SK-N-SH (cell line): ENCODE measurements at regions not wholly inside any gene's neighbourhood (a gene's known extent, or its start where the extent isn't known, plus 50 kb on each side); places are given as distances from the start of the nearest gene placed in this dataset.

Experiments
- CTCF ChIA-PET: fragments of 300-600, 350-600 bp; formaldehyde crosslinking; extraction: SDS; loops from one replicate; lab custom pipeline; 2021; lab: Yijun Ruan, JAX
- POLR2A ChIA-PET: fragments of 350-600 bp; sonication (Branson Sonifier 250); formaldehyde crosslinking; extraction: SDS; loops from one replicate; lab custom pipeline; 2020; ENCODE audit warnings: antibody characterized with exemption, inconsistent platforms; lab: Yijun Ruan, JAX
- DNase-seq: peaks from one replicate; pipeline ENCODE4 v3.0.0; 2012
- H2AFZ ChIP-seq: fragments of 200-600 bp; sonication (generic); 2 replicates; pipeline ENCODE4 v1.8.1; 2016; ENCODE audit warnings: antibody characterized with exemption, mild to moderate bottlenecking, low read depth
- H3F3A ChIP-seq: fragments of 200-600 bp; sonication (generic); replicated peaks from 2 replicates; pipeline ENCODE3; 2016; ENCODE audit warnings: antibody characterized with exemption, mild to moderate bottlenecking; ENCODE audit not compliant: insufficient read depth
- H3K27ac ChIP-seq, 2 experiments: fragments of 200-500 bp in 1 of 2; fragments of 200-600 bp in 1 of 2; sonication (Bioruptor generic) in 1 of 2; sonication (generic), shearing (Covaris generic) in 1 of 2; 2 replicates each; pipeline versions ENCODE4 v1.5.1 to v1.6.1; 2014 to 2016; ENCODE audit warnings: low read depth in 2 of 2, inconsistent platforms in 1 of 2, low read length in 1 of 2, mild to moderate bottlenecking in 1 of 2, mixed read lengths in 1 of 2
- H3K27me3 ChIP-seq: fragments of 200-600 bp; sonication (generic), shearing (Covaris generic); 2 replicates; pipeline ENCODE4 v1.6.1; 2016; ENCODE audit warnings: mixed run types; ENCODE audit not compliant: insufficient read depth
- H3K36me3 ChIP-seq, 2 experiments: fragments of 200-500 bp in 1 of 2; fragments of 200-600 bp in 1 of 2; sonication (Bioruptor generic) in 1 of 2; sonication (generic) in 1 of 2; replicated peaks in 1 of 2; 2 replicates each; pipeline versions ENCODE3 to v1.5.1; 2014 to 2016; ENCODE audit warnings: low read length in 1 of 2, mild to moderate bottlenecking in 1 of 2; ENCODE audit not compliant: insufficient read depth in 2 of 2, control insufficient read depth in 1 of 2
- H3K4me1 ChIP-seq, 2 experiments: fragments of 200-500 bp in 1 of 2; fragments of 200-600 bp in 1 of 2; sonication (Bioruptor generic) in 1 of 2; sonication (generic), shearing (Covaris generic) in 1 of 2; 2 replicates each; pipeline versions ENCODE4 v1.5.1 to v1.6.1; 2014 to 2016; ENCODE audit warnings: low read depth in 1 of 2, low read length in 1 of 2, mixed run types in 1 of 2; ENCODE audit not compliant: insufficient read depth in 2 of 2, control insufficient read depth in 1 of 2
- H3K4me2 ChIP-seq: fragments of 200-600 bp; sonication (generic), shearing (Covaris generic); 2 replicates; pipeline ENCODE4 v1.6.1; 2017; ENCODE audit warnings: mixed run types
- H3K4me3 ChIP-seq, 2 experiments: fragments of 200-500 bp in 1 of 2; fragments of 200-600 bp in 1 of 2; sonication (Bioruptor generic) in 1 of 2; sonication (generic), shearing (Covaris generic) in 1 of 2; 2 replicates each; pipeline versions ENCODE4 v1.5.1 to v1.8.1; 2014 to 2016; ENCODE audit warnings: low read depth in 2 of 2, inconsistent platforms in 1 of 2, low read length in 1 of 2, mild to moderate bottlenecking in 1 of 2, mixed read lengths in 1 of 2, moderate library complexity in 1 of 2
- H3K79me2 ChIP-seq: fragments of 200-600 bp; sonication (generic); 2 replicates; pipeline ENCODE4 v1.8.1; 2017; ENCODE audit warnings: mild to moderate bottlenecking; ENCODE audit not compliant: insufficient read depth
- H3K9ac ChIP-seq: fragments of 200-600 bp; sonication (generic); 2 replicates; pipeline ENCODE4 v1.6.1; 2017; ENCODE audit warnings: mixed run types
- H3K9me2 ChIP-seq: fragments of 200-600 bp; sonication (generic); 2 replicates; pipeline ENCODE4 v1.6.1; 2017; ENCODE audit warnings: mixed run types
- H3K9me3 ChIP-seq: fragments of 200-600 bp; sonication (generic); 2 replicates; pipeline ENCODE4 v1.6.1; 2017; ENCODE audit warnings: mixed run types, mild to moderate bottlenecking, moderate library complexity
- H4K20me1 ChIP-seq: fragments of 200-600 bp; sonication (generic); 2 replicates; pipeline ENCODE4 v1.6.1; 2017; ENCODE audit warnings: mild to moderate bottlenecking, mixed run types; ENCODE audit not compliant: insufficient read depth
- CHD2 ChIP-seq: fragments of 150-350 bp; IDR thresholded peaks from 2 replicates; pipeline ENCODE4 v1.6.1; 2018; ENCODE audit warnings: low read length; ENCODE audit not compliant: partially characterized antibody
- EP300 ChIP-seq, 2 experiments: IDR thresholded peaks; 2 replicates each; pipeline versions ENCODE4 v1.4.0 to v1.6.1; 2012; ENCODE audit warnings: borderline replicate concordance in 1 of 2, low read depth in 1 of 2, low read length in 1 of 2
- EZH2phosphoT487 ChIP-seq: fragments of 200-600 bp; sonication (generic); IDR thresholded peaks from 2 replicates; pipeline ENCODE4 v1.6.1; 2017; ENCODE audit warnings: low read depth, mixed run types, mild to moderate bottlenecking, antibody characterized with exemption, moderate library complexity, borderline replicate concordance
- FOSL2 ChIP-seq: IDR thresholded peaks from 2 replicates; pipeline ENCODE4 v1.4.0; 2012; ENCODE audit warnings: low read depth, mild to moderate bottlenecking, moderate library complexity, borderline replicate concordance
- FOXM1 ChIP-seq: IDR thresholded peaks from 2 replicates; pipeline ENCODE4 v1.4.0; 2012; ENCODE audit warnings: low read depth, mild to moderate bottlenecking
- GATA2 ChIP-seq: sonication (generic); formaldehyde crosslinking; IDR thresholded peaks from 2 replicates; pipeline ENCODE4 v1.5.0; 2020; ENCODE audit warnings: mild to moderate bottlenecking, missing genetic modification reagents
- JUND ChIP-seq: IDR thresholded peaks from 2 replicates; pipeline ENCODE4 v1.4.0; 2012
- MXI1 ChIP-seq: IDR thresholded peaks from 2 replicates; pipeline ENCODE4 v1.6.1; 2012; ENCODE audit warnings: mild to moderate bottlenecking, low read depth, low read length, improper control_type of control experiment
- NFIC ChIP-seq: IDR thresholded peaks from 2 replicates; pipeline ENCODE4 v1.4.0; 2012; ENCODE audit warnings: borderline replicate concordance
- NRF1 ChIP-seq: IDR thresholded peaks from 2 replicates; pipeline ENCODE4 v1.6.1; 2012; ENCODE audit warnings: low read depth, mild to moderate bottlenecking, low read length
- RAD21 ChIP-seq: IDR thresholded peaks from 2 replicates; pipeline ENCODE4 v1.6.1; 2012; ENCODE audit warnings: mild to moderate bottlenecking, low read length
- RCOR1 ChIP-seq: fragments of 150-350 bp; IDR thresholded peaks from 2 replicates; pipeline ENCODE4 v1.6.1; 2017; ENCODE audit warnings: antibody characterized with exemption, low read length
- RFX5 ChIP-seq: IDR thresholded peaks from 2 replicates; pipeline ENCODE4 v1.6.1; 2012; ENCODE audit warnings: mild to moderate bottlenecking, improper control_type of control experiment, low read length
- SIN3A ChIP-seq: IDR thresholded peaks from 2 replicates; pipeline ENCODE4 v1.6.1; 2012; ENCODE audit warnings: low read depth, mild to moderate bottlenecking, low read length, moderate library complexity, borderline replicate concordance
- TAF1 ChIP-seq: IDR thresholded peaks from 2 replicates; pipeline ENCODE4 v1.6.1; 2012; ENCODE audit warnings: low read depth, mild to moderate bottlenecking, low read length, moderate library complexity, borderline replicate concordance
- TCF12 ChIP-seq: IDR thresholded peaks from 2 replicates; pipeline ENCODE4 v1.4.0; 2012
- YY1 ChIP-seq: IDR thresholded peaks from 2 replicates; pipeline ENCODE4 v1.4.0; 2012; ENCODE audit warnings: low read depth, mild to moderate bottlenecking
- WGBS: methylation state at CpG from one replicate; pipeline ENCODE4 v1.1.6; 2017; ENCODE audit warnings: low lambda C conversion rate; 5-methylcytosine and 5-hydroxymethylcytosine counted together
- TF ChIP-seq, protein P1 (sequence below): fragments of 150-350 bp; IDR thresholded peaks from 2 replicates; pipeline ENCODE4 v1.6.1; 2016; ENCODE audit warnings: mild to moderate bottlenecking, low read depth, low read length
- TF ChIP-seq, protein P2 (sequence below): IDR thresholded peaks from 2 replicates; pipeline ENCODE4 v1.4.0; 2012; ENCODE audit warnings: low read depth
- TF ChIP-seq, protein P3 (sequence below): IDR thresholded peaks from 2 replicates; pipeline ENCODE4 v1.4.0; 2012; ENCODE audit warnings: low read depth, borderline replicate concordance
- TF ChIP-seq, protein P4 (sequence below): fragments of 200-600 bp; sonication (generic); IDR thresholded peaks from 2 replicates; pipeline ENCODE4 v1.6.1; 2017; ENCODE audit warnings: antibody characterized with exemption, mild to moderate bottlenecking, moderate library complexity

DNA sequence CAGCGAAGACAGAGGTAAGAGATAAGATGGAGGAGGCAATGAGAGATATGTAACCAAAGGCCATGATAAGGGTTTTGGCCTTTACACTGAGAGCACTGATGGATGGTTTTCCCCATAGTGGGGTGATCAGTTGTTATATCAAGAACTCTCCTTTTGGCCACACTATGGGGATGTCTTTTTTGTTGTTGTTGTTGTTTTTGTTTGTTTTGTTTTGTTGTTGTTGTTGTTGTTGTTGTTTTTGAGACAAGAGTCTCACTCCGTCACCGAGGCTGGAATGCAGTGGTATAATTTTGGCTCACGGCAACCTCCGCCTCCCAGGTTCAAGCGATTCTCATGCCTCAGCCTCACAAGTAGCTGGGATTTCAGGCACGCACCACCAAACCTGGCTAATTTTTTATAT is 244.8 kb upstream of the DYNLRB2 start:
- H3K9ac ChIP-seq = no peak overlapping the region
- H3K4me3 ChIP-seq = no peak overlapping the region
- TF ChIP-seq NRF1 (no peak), GATA2 (CRISPR knock-in tag) (no peak), RFX5 (no peak), TCF12 (no peak), CHD2 (no peak), RCOR1 (no peak), RAD21 (no peak)
- TF ChIP-seq, protein P1, sequence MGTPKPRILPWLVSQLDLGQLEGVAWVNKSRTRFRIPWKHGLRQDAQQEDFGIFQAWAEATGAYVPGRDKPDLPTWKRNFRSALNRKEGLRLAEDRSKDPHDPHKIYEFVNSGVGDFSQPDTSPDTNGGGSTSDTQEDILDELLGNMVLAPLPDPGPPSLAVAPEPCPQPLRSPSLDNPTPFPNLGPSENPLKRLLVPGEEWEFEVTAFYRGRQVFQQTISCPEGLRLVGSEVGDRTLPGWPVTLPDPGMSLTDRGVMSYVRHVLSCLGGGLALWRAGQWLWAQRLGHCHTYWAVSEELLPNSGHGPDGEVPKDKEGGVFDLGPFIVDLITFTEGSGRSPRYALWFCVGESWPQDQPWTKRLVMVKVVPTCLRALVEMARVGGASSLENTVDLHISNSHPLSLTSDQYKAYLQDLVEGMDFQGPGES = no peak
- no peak overlapping the region for H2AFZ ChIP-seq
- no peaks in the 10 kb centered on the region for H3K27me3 ChIP-seq
- H4K20me1 ChIP-seq = no peaks in the 10 kb centered on the region
- no peaks in the 10 kb centered on the region for H3K79me2 ChIP-seq
- H3K9me3 ChIP-seq = no peaks in the 10 kb centered on the region
- WGBS = 76% methylated on average over 7 of the region's 7 CpGs
- ChIA-PET CTCF (interaction anchor here (0.6 kb wide), 1 partner anchor 171 kb away, joined by 3 read pairs; no protein-coding TSS in a partner anchor), POLR2A (no interaction called here)
- no peaks in the 10 kb centered on the region for H3K4me1 ChIP-seq
- no peak overlapping the region for H3K4me2 ChIP-seq
- H3K9me2 ChIP-seq = no peaks in the 10 kb centered on the region
- no peak for DNase-seq
- H3K36me3 ChIP-seq = no peaks in the 10 kb centered on the region
- H3K27ac ChIP-seq = no peak overlapping the region
- H3F3A ChIP-seq = no peaks in the 10 kb centered on the region

DNA sequence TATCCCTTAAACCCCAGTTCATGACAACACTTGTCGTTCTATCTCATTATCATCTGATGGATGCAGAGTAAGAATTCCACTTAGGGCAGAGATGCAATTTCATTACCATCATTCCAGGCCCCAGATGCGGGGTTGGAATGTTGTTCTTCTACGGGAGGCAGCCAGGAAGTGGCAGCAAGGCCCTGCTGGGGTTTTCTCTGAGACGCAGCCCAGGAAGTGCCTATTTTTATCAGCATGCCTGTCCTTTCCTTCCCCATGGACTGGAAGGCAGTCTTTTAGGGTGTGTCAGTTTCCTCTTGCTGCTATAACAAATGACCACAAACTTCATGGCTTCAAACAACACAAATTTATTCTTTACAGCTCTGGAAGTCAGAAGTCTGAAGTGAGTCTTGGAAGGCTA is 246.6 kb upstream of the DYNLRB2 start:
- no peaks in the 10 kb centered on the region for H3K4me1 ChIP-seq
- H3K79me2 ChIP-seq = no peaks in the 10 kb centered on the region
- no peaks in the 10 kb centered on the region for H3K36me3 ChIP-seq
- H2AFZ ChIP-seq = no peak overlapping the region
- H3K4me3 ChIP-seq = no peak overlapping the region
- H3K9me3 ChIP-seq = no peaks in the 10 kb centered on the region
- no peak overlapping the region for H3K9ac ChIP-seq
- 40% methylated on average over 4 of the region's 4 CpGs for WGBS
- no peaks in the 10 kb centered on the region for H3K27me3 ChIP-seq
- no peak overlapping the region for H3K27ac ChIP-seq
- no peaks in the 10 kb centered on the region for H3F3A ChIP-seq
- H3K9me2 ChIP-seq = no peaks in the 10 kb centered on the region
- POLR2A ChIA-PET = no interaction called here
- H4K20me1 ChIP-seq = no peaks in the 10 kb centered on the region
- CTCF ChIA-PET = no interaction called here
- DNase-seq = no peak
- no peak overlapping the region for H3K4me2 ChIP-seq
- TF ChIP-seq RCOR1 = no peak
- no peak for TF ChIP-seq TAF1
- TF ChIP-seq, protein P2, sequence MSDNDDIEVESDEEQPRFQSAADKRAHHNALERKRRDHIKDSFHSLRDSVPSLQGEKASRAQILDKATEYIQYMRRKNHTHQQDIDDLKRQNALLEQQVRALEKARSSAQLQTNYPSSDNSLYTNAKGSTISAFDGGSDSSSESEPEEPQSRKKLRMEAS = no peak
- no peak for TF ChIP-seq JUND
- TF ChIP-seq NFIC = no peak
- TF ChIP-seq FOSL2 = no peak
- TF ChIP-seq, protein P3, sequence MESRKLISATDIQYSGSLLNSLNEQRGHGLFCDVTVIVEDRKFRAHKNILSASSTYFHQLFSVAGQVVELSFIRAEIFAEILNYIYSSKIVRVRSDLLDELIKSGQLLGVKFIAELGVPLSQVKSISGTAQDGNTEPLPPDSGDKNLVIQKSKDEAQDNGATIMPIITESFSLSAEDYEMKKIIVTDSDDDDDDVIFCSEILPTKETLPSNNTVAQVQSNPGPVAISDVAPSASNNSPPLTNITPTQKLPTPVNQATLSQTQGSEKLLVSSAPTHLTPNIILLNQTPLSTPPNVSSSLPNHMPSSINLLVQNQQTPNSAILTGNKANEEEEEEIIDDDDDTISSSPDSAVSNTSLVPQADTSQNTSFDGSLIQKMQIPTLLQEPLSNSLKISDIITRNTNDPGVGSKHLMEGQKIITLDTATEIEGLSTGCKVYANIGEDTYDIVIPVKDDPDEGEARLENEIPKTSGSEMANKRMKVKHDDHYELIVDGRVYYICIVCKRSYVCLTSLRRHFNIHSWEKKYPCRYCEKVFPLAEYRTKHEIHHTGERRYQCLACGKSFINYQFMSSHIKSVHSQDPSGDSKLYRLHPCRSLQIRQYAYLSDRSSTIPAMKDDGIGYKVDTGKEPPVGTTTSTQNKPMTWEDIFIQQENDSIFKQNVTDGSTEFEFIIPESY = no peak
- TF ChIP-seq NRF1 = no peak
- TF ChIP-seq, protein P1 = no peak
- TF ChIP-seq, protein P4, sequence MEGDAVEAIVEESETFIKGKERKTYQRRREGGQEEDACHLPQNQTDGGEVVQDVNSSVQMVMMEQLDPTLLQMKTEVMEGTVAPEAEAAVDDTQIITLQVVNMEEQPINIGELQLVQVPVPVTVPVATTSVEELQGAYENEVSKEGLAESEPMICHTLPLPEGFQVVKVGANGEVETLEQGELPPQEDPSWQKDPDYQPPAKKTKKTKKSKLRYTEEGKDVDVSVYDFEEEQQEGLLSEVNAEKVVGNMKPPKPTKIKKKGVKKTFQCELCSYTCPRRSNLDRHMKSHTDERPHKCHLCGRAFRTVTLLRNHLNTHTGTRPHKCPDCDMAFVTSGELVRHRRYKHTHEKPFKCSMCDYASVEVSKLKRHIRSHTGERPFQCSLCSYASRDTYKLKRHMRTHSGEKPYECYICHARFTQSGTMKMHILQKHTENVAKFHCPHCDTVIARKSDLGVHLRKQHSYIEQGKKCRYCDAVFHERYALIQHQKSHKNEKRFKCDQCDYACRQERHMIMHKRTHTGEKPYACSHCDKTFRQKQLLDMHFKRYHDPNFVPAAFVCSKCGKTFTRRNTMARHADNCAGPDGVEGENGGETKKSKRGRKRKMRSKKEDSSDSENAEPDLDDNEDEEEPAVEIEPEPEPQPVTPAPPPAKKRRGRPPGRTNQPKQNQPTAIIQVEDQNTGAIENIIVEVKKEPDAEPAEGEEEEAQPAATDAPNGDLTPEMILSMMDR = no peak
- TF ChIP-seq SIN3A = no peak
- no peak for TF ChIP-seq MXI1
- TF ChIP-seq RAD21 = no peak
- no peak for TF ChIP-seq EZH2phosphoT487
- no peak for TF ChIP-seq CHD2
- TF ChIP-seq YY1 = no peak
- TF ChIP-seq FOXM1 = no peak
- TF ChIP-seq EP300 (IDR thresholded peaks at IDR 0.05; ENCODE audit: borderline replicate concordance in 1 of 2, low read depth in 1 of 2, low read length in 1 of 2) = no peak
